CD1c-positive myeloid dendritic cell (primary cell): ENCODE measurements at regions not wholly inside any gene's neighbourhood (a gene's known extent, or its start where the extent isn't known, plus 50 kb on each side); places are given as distances from the start of the nearest gene placed in this dataset.
"Not testable (repeated sequence)": the region's sequence is repeated elsewhere in the genome, so short reads cannot be mapped to it uniquely, and the experiment has no call there.

Experiments
- DNase-seq: peaks from one replicate; pipeline ENCODE4 v3.0.0-alpha.2; 2016; ENCODE audit errors: extremely low spot score

GRCh38 chr20:4635781-4636180, 50.5 kb upstream of the PRNP start:
- DNase-seq: no peak

- no peak for DNase-seq
Observed at GRCh38 chr20:4635342-4635741, 50.9 kb upstream of the PRNP start.

- peak; percentile 39 for DNase-seq
Observed at GRCh38 chr20:4633780-4634179, 52.5 kb upstream of the PRNP start.

GRCh38 chr20:4633379-4633778, 52.9 kb upstream of the PRNP start:
- no peak for DNase-seq

- DNase-seq: peak; percentile 42
Observed at GRCh38 chr20:4632876-4633275, 53.4 kb upstream of the PRNP start.

GRCh38 chr20:4626228-4626627, 60.0 kb upstream of the PRNP start:
- DNase-seq: no peak

GRCh38 chr20:4625687-4626086, 60.6 kb upstream of the PRNP start:
- no peak for DNase-seq

GRCh38 chr20:4624675-4625336, 61.5 kb upstream of the PRNP start:
- DNase-seq: not testable (repeated sequence)

- not testable (repeated sequence) for DNase-seq
Observed at GRCh38 chr20:4619144-4619543, 67.1 kb upstream of the PRNP start.

GRCh38 chr20:4617484-4617883, 68.8 kb upstream of the PRNP start:
- DNase-seq: no peak

- no peak for DNase-seq
Observed at GRCh38 chr20:4617019-4617418, 69.2 kb upstream of the PRNP start.

- peak; percentile 62 for DNase-seq
Observed at GRCh38 chr20:4613718-4614620, 72.3 kb upstream of the PRNP start.

GRCh38 chr20:4613184-4613583, 73.1 kb upstream of the PRNP start:
- no peak for DNase-seq

GRCh38 chr20:4610871-4611270, 75.4 kb upstream of the PRNP start:
- DNase-seq: no peak

GRCh38 chr20:4609511-4609910, 76.7 kb upstream of the PRNP start:
- DNase-seq: no peak

GRCh38 chr20:4608861-4609260, 77.4 kb upstream of the PRNP start:
- no peak for DNase-seq

GRCh38 chr20:4607287-4607713, 79.0 kb upstream of the PRNP start:
- peak; percentile 88 for DNase-seq

GRCh38 chr20:4606051-4606450, 80.2 kb upstream of the PRNP start:
- no peak for DNase-seq

GRCh38 chr20:4605166-4605565, 81.1 kb upstream of the PRNP start:
- no peak for DNase-seq

- no peak for DNase-seq
Observed at GRCh38 chr20:4604580-4604979, 81.7 kb upstream of the PRNP start.

- DNase-seq: no peak
Observed at GRCh38 chr20:4603724-4604123, 82.5 kb upstream of the PRNP start.

- no peak for DNase-seq
Observed at GRCh38 chr20:4602297-4602631, 84.0 kb upstream of the PRNP start.

- DNase-seq: no peak
Observed at GRCh38 chr20:4601630-4602296, 84.5 kb upstream of the PRNP start.
